ENCODE measurements at regions not wholly inside any gene's neighbourhood (a gene's known extent, or its start where the extent isn't known, plus 50 kb on each side); places are given as distances from the start of the nearest gene placed in this dataset.

GRCh38 chr11:71150859-71151258 lies 101.5 kb downstream of the SHANK2 start:
- H3K9ac ChIP-seq (ENCODE audit: low read length) = no peak overlapping the region
- H3K27me3 Mint-ChIP-seq (ENCODE audit: low read depth, unreplicated experiment) = peaks cover 28% of the 10 kb centered on the region

GRCh38 chr11:71148716-71149115 lies 103.7 kb downstream of the SHANK2 start:
- Histone ChIP-seq H4K20me1 (ENCODE audit: insufficient read depth, low read length) (no peaks in the 10 kb centered on the region), H3K36me3 (ENCODE audit: insufficient read depth, low read length) (no peaks in the 10 kb centered on the region), H3K4me3 (ENCODE audit: insufficient read depth, low read depth, low read length) (no peak overlapping the region), H3K27ac (ENCODE audit: low read depth, low read length) (no peak overlapping the region), H3K27me3 (ENCODE audit: insufficient read depth, low read length) (no peaks in the 10 kb centered on the region), H3K9ac (ENCODE audit: low read length) (no peak overlapping the region), H3K9me3 (ENCODE audit: insufficient read depth, low read depth, low read length) (no peaks in the 10 kb centered on the region), H3K79me2 (ENCODE audit: insufficient read depth, low read length) (no peaks in the 10 kb centered on the region), H3K4me2 (ENCODE audit: low read length) (no peak overlapping the region), H2AFZ (ENCODE audit: low read depth, low read length) (no peak overlapping the region), H3K4me1 (ENCODE audit: insufficient read depth, low read length) (no peaks in the 10 kb centered on the region)
- no peak for TF ChIP-seq CTCF (IDR thresholded peaks at IDR 0.05; ENCODE audit: insufficient read depth, low read depth, low read length)
- no peak for TF ChIP-seq EZH2 (IDR thresholded peaks at IDR 0.05; ENCODE audit: insufficient read depth, low read length)
- H3K9me3 Mint-ChIP-seq (ENCODE audit: unreplicated experiment) = peaks cover 2% of the 10 kb centered on the region
- no peak overlapping the region for H3K27ac Mint-ChIP-seq (ENCODE audit: unreplicated experiment)
- no peak for FAIRE-seq
- peaks cover 7% of the 10 kb centered on the region for H3K4me1 Mint-ChIP-seq (ENCODE audit: low read depth, unreplicated experiment)
- peaks cover 7% of the 10 kb centered on the region for H3K36me3 Mint-ChIP-seq (ENCODE audit: low read depth, unreplicated experiment)
- peaks cover 28% of the 10 kb centered on the region for H3K27me3 Mint-ChIP-seq (ENCODE audit: low read depth, unreplicated experiment)
- no peak overlapping the region for H3K4me3 Mint-ChIP-seq (ENCODE audit: unreplicated experiment)
- no peak for DNase-seq (ENCODE audit: low read depth)

More at GRCh38 chr11:71150859-71151258, 101.5 kb downstream of the SHANK2 start:
- Histone ChIP-seq H3K79me2 (ENCODE audit: insufficient read depth, low read length) (no peaks in the 10 kb centered on the region), H3K9me3 (ENCODE audit: insufficient read depth, low read depth, low read length) (no peaks in the 10 kb centered on the region), H3K4me3 (ENCODE audit: insufficient read depth, low read depth, low read length) (no peak overlapping the region), H3K4me1 (ENCODE audit: insufficient read depth, low read length) (no peaks in the 10 kb centered on the region), H4K20me1 (ENCODE audit: insufficient read depth, low read length) (no peaks in the 10 kb centered on the region), H3K27me3 (ENCODE audit: insufficient read depth, low read length) (no peaks in the 10 kb centered on the region), H3K27ac (ENCODE audit: low read depth, low read length) (no peak overlapping the region), H2AFZ (ENCODE audit: low read depth, low read length) (no peak overlapping the region), H3K4me2 (ENCODE audit: low read length) (no peak overlapping the region), H3K36me3 (ENCODE audit: insufficient read depth, low read length) (no peaks in the 10 kb centered on the region)
- DNase-seq (ENCODE audit: low read depth) (no peak), FAIRE-seq (no peak)
- H3K36me3 Mint-ChIP-seq (ENCODE audit: low read depth, unreplicated experiment) = peaks cover 7% of the 10 kb centered on the region
- H3K4me3 Mint-ChIP-seq (ENCODE audit: unreplicated experiment) = no peak overlapping the region
- TF ChIP-seq CTCF (IDR thresholded peaks at IDR 0.05; ENCODE audit: insufficient read depth, low read depth, low read length) (no peak), EZH2 (IDR thresholded peaks at IDR 0.05; ENCODE audit: insufficient read depth, low read length) (no peak)
- H3K27ac Mint-ChIP-seq (ENCODE audit: unreplicated experiment) = peak overlapping the region; percentile 41
- H3K9me3 Mint-ChIP-seq (ENCODE audit: unreplicated experiment) = peaks cover 2% of the 10 kb centered on the region
- H3K4me1 Mint-ChIP-seq (ENCODE audit: low read depth, unreplicated experiment) = peaks cover 7% of the 10 kb centered on the region

GRCh38 chr11:71147331-71147730 lies 105.0 kb downstream of the SHANK2 start:
- peaks cover 26% of the 10 kb centered on the region for H3K27me3 Mint-ChIP-seq (ENCODE audit: low read depth, unreplicated experiment)
- Histone ChIP-seq H3K27ac (ENCODE audit: low read depth, low read length) (no peak overlapping the region), H3K9me3 (ENCODE audit: insufficient read depth, low read depth, low read length) (no peaks in the 10 kb centered on the region), H3K4me3 (ENCODE audit: insufficient read depth, low read depth, low read length) (no peak overlapping the region), H3K4me2 (ENCODE audit: low read length) (no peak overlapping the region), H3K27me3 (ENCODE audit: insufficient read depth, low read length) (no peaks in the 10 kb centered on the region), H3K9ac (ENCODE audit: low read length) (no peak overlapping the region), H3K36me3 (ENCODE audit: insufficient read depth, low read length) (no peaks in the 10 kb centered on the region), H3K79me2 (ENCODE audit: insufficient read depth, low read length) (no peaks in the 10 kb centered on the region), H4K20me1 (ENCODE audit: insufficient read depth, low read length) (no peaks in the 10 kb centered on the region), H2AFZ (ENCODE audit: low read depth, low read length) (no peak overlapping the region), H3K4me1 (ENCODE audit: insufficient read depth, low read length) (no peaks in the 10 kb centered on the region)
- H3K27ac Mint-ChIP-seq (ENCODE audit: unreplicated experiment) = no peak overlapping the region
- FAIRE-seq (no peak), DNase-seq (ENCODE audit: low read depth) (no peak)
- no peaks in the 10 kb centered on the region for H3K4me1 Mint-ChIP-seq (ENCODE audit: low read depth, unreplicated experiment)
- H3K9me3 Mint-ChIP-seq (ENCODE audit: unreplicated experiment) = peaks cover 2% of the 10 kb centered on the region
- peaks cover 7% of the 10 kb centered on the region for H3K36me3 Mint-ChIP-seq (ENCODE audit: low read depth, unreplicated experiment)
- TF ChIP-seq CTCF (IDR thresholded peaks at IDR 0.05; ENCODE audit: insufficient read depth, low read depth, low read length) = no peak
- no peak for TF ChIP-seq EZH2 (IDR thresholded peaks at IDR 0.05; ENCODE audit: insufficient read depth, low read length)
- H3K4me3 Mint-ChIP-seq (ENCODE audit: unreplicated experiment) = no peak overlapping the region
